Thoracic aorta (tissue), 2 donors: ENCODE measurements at regions not wholly inside any gene's neighbourhood (a gene's known extent, or its start where the extent isn't known, plus 50 kb on each side); places are given as distances from the start of the nearest gene placed in this dataset.

Experiments used
- ATAC-seq: fragments of 150-250 bp; one replicate; pipeline ENCODE4 v1.8.0; 2017; ENCODE audit warnings: low read depth; ENCODE audit not compliant: insufficient number of reproducible peaks, low FRiP score
- DNase-seq: peaks from one replicate; pipeline ENCODE4 v3.0.0-alpha.2; 2020; ENCODE audit warnings: low spot score
- H3K27ac ChIP-seq, 2 donors: fragments of 200-600 bp; sonication (generic); 1 replicate in 1 of 2; 2 replicates in 1 of 2; pipeline ENCODE4 v1.5.1; 2016; ENCODE audit warnings: mild to moderate bottlenecking in 2 of 2, moderate library complexity in 2 of 2
- H3K27me3 ChIP-seq: fragments of 200-600 bp; sonication (generic); replicated peaks from 2 replicates; pipeline ENCODE4 v1.6.0; 2016; ENCODE audit warnings: mild to moderate bottlenecking; ENCODE audit not compliant: insufficient read depth
- H3K36me3 ChIP-seq: fragments of 200-600 bp; sonication (generic); one replicate; pipeline ENCODE4 v1.5.1; 2016
- H3K4me1 ChIP-seq, 2 donors: fragments of 200-600 bp; sonication (generic); 1 replicate in 1 of 2; 2 replicates in 1 of 2; pipeline versions ENCODE4 v1.5.1 to v1.6.0; 2016; ENCODE audit warnings: low read depth in 2 of 2, mild to moderate bottlenecking in 1 of 2; ENCODE audit not compliant: control insufficient read depth in 1 of 2
- H3K4me3 ChIP-seq: fragments of 200-600 bp; sonication (generic); 2 replicates; pipeline ENCODE4 v1.5.1; 2016; ENCODE audit warnings: mild to moderate bottlenecking
- H3K9me3 ChIP-seq: fragments of 200-600 bp; sonication (generic); 2 replicates; pipeline ENCODE4 v1.5.1; 2016
- CTCF ChIP-seq: fragments of 200-600 bp; sonication (generic); IDR thresholded peaks from one replicate; pipeline ENCODE4 v1.5.1; 2019; ENCODE audit warnings: antibody characterized with exemption

- no peaks in the 10 kb centered on the region for H3K9me3 ChIP-seq
- ATAC-seq (no peak), DNase-seq (no peak)
- H3K4me3 ChIP-seq, result no peak overlapping the region
- H3K27me3 ChIP-seq, result no peaks in the 10 kb centered on the region
- no peaks in the 10 kb centered on the region for H3K4me1 ChIP-seq
- TF ChIP-seq CTCF, result no peak
- no peak overlapping the region for H3K27ac ChIP-seq
- no peaks in the 10 kb centered on the region for H3K36me3 ChIP-seq
Observed at GRCh38 chr12:87047691-87048090, 791.5 kb upstream of the MGAT4C start.

GRCh38 chr12:87039536-87039935, 783.3 kb upstream of the MGAT4C start:
- ATAC-seq (no peak), DNase-seq (no peak)
- H3K9me3 ChIP-seq, result no peaks in the 10 kb centered on the region
- no peaks in the 10 kb centered on the region for H3K27me3 ChIP-seq
- H3K27ac ChIP-seq, result no peak overlapping the region
- H3K4me1 ChIP-seq, result no peaks in the 10 kb centered on the region
- no peak overlapping the region for H3K4me3 ChIP-seq
- H3K36me3 ChIP-seq, result no peaks in the 10 kb centered on the region
- no peak for TF ChIP-seq CTCF

- Histone ChIP-seq H3K9me3 (no peaks in the 10 kb centered on the region), H3K27ac (no peak overlapping the region), H3K36me3 (no peaks in the 10 kb centered on the region), H3K4me1 (no peaks in the 10 kb centered on the region), H3K27me3 (no peaks in the 10 kb centered on the region), H3K4me3 (no peak overlapping the region)
- no peak for TF ChIP-seq CTCF
- DNase-seq (no peak), ATAC-seq (no peak)
Observed at GRCh38 chr12:87038098-87038497, 781.9 kb upstream of the MGAT4C start.

GRCh38 chr12:87025976-87026375, 769.8 kb upstream of the MGAT4C start:
- Histone ChIP-seq H3K36me3 (no peaks in the 10 kb centered on the region), H3K27ac (no peak overlapping the region), H3K4me1 (no peaks in the 10 kb centered on the region), H3K4me3 (no peak overlapping the region), H3K9me3 (no peaks in the 10 kb centered on the region), H3K27me3 (no peaks in the 10 kb centered on the region)
- ATAC-seq (no peak), DNase-seq (no peak)
- TF ChIP-seq CTCF, result no peak

GRCh38 chr12:87021400-87021799, 765.2 kb upstream of the MGAT4C start:
- Histone ChIP-seq H3K4me3 (no peak overlapping the region), H3K9me3 (peaks cover 4% of the 10 kb centered on the region), H3K27ac (no peak overlapping the region), H3K4me1 (no peaks in the 10 kb centered on the region), H3K36me3 (no peaks in the 10 kb centered on the region), H3K27me3 (no peaks in the 10 kb centered on the region)
- no peak for DNase-seq
- TF ChIP-seq CTCF, result no peak
- ATAC-seq, result no peak
